Ishikawa (cell line): ENCODE measurements at regions not wholly inside any gene's neighbourhood (a gene's known extent, or its start where the extent isn't known, plus 50 kb on each side); places are given as distances from the start of the nearest gene placed in this dataset.

Experiments used
- CEBPB ChIP-seq: IDR thresholded peaks from 2 replicates; pipeline ENCODE4 v1.6.1; 2012
- CREB1 ChIP-seq: IDR thresholded peaks from 2 replicates; pipeline ENCODE4 v1.6.1; 2012; ENCODE audit warnings: low read depth
- EGR1 ChIP-seq: IDR thresholded peaks from 2 replicates; pipeline ENCODE4 v1.6.1; 2012
- EP300 ChIP-seq: IDR thresholded peaks from 2 replicates; pipeline ENCODE4 v1.6.1; 2012; ENCODE audit warnings: borderline replicate concordance
- FOXM1 ChIP-seq: IDR thresholded peaks from 2 replicates; pipeline ENCODE4 v1.6.1; 2012; ENCODE audit warnings: low read depth, borderline replicate concordance
- NFIC ChIP-seq: IDR thresholded peaks from 2 replicates; pipeline ENCODE4 v1.6.1; 2012
- RAD21 ChIP-seq: IDR thresholded peaks from 2 replicates; pipeline ENCODE4 v1.6.1; 2012; ENCODE audit warnings: low read depth
- TAF1 ChIP-seq: IDR thresholded peaks from 2 replicates; pipeline ENCODE4 v1.6.1; 2012; ENCODE audit warnings: low read depth, mild to moderate bottlenecking
- TCF12 ChIP-seq: IDR thresholded peaks from 2 replicates; pipeline ENCODE4 v1.6.1; 2012; ENCODE audit warnings: low read depth
- TEAD4 ChIP-seq: IDR thresholded peaks from 2 replicates; pipeline ENCODE4 v1.6.1; 2012
- YY1 ChIP-seq: IDR thresholded peaks from 2 replicates; pipeline ENCODE4 v1.6.1; 2012; ENCODE audit warnings: low read depth
- ZBTB7A ChIP-seq: IDR thresholded peaks from 2 replicates; pipeline ENCODE4 v1.6.1; 2012; ENCODE audit warnings: low read depth
- TF ChIP-seq, protein P1 (sequence below): IDR thresholded peaks from 2 replicates; pipeline ENCODE4 v1.6.1; 2012; ENCODE audit warnings: low read depth, mild to moderate bottlenecking
- TF ChIP-seq, protein P2 (sequence below): IDR thresholded peaks from 2 replicates; pipeline ENCODE4 v1.6.1; 2012
- TF ChIP-seq, protein P3 (sequence below): IDR thresholded peaks from 2 replicates; pipeline ENCODE4 v1.6.1; 2012

DNA sequence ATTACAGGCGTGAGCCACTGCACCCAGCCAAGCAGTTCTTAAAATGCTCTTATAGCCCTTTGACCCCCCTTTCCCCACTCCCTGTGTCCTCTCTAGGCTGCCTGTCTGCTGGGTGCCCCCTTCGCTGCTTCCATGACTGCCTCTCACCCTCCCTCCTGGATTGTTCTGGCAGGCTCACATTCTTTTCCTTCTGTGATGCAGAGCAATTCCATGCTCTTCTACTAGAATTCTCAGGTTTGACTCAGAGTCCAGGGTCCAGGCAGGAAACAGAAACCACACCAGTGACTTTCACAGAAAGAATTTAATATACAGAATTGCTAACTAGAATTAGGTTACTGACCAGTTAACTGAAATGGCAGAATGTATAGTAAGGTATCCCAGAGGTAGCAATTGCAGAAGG, 244.8 kb downstream of the BAMBI start:
- TF ChIP-seq EP300 (no peak), TAF1 (no peak)

DNA sequence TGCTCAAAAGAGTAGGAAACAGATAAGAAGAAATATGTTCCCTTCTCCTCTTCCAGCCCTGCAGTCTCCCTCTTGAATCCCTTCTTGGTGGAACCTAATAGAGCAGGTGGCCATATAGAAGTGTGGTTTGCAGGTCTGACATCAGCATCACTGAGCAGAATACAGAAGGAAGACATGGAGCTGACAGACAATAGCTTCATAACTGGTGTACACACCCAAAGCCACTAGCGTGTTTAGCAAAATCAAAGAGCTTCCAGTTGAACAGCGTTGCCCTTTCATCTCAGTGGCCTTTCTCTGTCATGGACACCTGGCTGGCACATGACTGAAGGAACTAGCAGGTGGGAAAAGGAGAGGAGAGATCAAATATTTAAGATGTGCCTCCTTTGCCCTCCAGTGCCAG, 245.5 kb downstream of the BAMBI start:
- TF ChIP-seq NFIC (no peak), RAD21 (no peak), YY1 (no peak), CREB1 (no peak), EGR1 (no peak), TEAD4 (no peak), FOXM1 (no peak), EP300 (no peak), CEBPB (no peak), TAF1 (no peak), TCF12 (no peak)
- TF ChIP-seq, protein P1, sequence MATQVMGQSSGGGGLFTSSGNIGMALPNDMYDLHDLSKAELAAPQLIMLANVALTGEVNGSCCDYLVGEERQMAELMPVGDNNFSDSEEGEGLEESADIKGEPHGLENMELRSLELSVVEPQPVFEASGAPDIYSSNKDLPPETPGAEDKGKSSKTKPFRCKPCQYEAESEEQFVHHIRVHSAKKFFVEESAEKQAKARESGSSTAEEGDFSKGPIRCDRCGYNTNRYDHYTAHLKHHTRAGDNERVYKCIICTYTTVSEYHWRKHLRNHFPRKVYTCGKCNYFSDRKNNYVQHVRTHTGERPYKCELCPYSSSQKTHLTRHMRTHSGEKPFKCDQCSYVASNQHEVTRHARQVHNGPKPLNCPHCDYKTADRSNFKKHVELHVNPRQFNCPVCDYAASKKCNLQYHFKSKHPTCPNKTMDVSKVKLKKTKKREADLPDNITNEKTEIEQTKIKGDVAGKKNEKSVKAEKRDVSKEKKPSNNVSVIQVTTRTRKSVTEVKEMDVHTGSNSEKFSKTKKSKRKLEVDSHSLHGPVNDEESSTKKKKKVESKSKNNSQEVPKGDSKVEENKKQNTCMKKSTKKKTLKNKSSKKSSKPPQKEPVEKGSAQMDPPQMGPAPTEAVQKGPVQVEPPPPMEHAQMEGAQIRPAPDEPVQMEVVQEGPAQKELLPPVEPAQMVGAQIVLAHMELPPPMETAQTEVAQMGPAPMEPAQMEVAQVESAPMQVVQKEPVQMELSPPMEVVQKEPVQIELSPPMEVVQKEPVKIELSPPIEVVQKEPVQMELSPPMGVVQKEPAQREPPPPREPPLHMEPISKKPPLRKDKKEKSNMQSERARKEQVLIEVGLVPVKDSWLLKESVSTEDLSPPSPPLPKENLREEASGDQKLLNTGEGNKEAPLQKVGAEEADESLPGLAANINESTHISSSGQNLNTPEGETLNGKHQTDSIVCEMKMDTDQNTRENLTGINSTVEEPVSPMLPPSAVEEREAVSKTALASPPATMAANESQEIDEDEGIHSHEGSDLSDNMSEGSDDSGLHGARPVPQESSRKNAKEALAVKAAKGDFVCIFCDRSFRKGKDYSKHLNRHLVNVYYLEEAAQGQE = no peak
- TF ChIP-seq, protein P2, sequence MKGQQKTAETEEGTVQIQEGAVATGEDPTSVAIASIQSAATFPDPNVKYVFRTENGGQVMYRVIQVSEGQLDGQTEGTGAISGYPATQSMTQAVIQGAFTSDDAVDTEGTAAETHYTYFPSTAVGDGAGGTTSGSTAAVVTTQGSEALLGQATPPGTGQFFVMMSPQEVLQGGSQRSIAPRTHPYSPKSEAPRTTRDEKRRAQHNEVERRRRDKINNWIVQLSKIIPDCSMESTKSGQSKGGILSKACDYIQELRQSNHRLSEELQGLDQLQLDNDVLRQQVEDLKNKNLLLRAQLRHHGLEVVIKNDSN = no peak
- TF ChIP-seq, protein P3, sequence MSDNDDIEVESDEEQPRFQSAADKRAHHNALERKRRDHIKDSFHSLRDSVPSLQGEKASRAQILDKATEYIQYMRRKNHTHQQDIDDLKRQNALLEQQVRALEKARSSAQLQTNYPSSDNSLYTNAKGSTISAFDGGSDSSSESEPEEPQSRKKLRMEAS = no peak

DNA sequence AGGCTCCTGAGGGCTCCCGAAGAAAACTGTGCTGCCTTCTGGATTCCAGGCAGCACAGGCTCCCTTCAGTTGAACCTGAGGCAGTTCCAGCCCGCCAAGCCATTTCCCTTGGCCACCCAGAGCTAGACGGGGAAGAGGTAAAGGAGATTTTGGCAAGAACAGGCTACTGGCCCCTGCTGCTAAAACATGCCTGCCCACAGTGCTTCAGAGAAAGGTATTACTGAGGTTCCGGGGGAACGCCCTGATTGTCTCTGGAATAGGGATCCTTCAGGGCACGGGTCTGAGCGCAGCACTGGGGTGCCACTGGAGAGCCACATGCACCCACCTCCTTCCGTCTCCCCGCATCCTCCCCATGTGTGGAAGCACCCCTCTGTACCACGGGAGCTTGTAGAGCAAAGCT, 247.4 kb downstream of the BAMBI start:
- TF ChIP-seq NFIC = no peak
- TF ChIP-seq YY1 = no peak
- no peak for TF ChIP-seq EP300
- TF ChIP-seq, protein P1 = no peak
- TF ChIP-seq, protein P3 = no peak

DNA sequence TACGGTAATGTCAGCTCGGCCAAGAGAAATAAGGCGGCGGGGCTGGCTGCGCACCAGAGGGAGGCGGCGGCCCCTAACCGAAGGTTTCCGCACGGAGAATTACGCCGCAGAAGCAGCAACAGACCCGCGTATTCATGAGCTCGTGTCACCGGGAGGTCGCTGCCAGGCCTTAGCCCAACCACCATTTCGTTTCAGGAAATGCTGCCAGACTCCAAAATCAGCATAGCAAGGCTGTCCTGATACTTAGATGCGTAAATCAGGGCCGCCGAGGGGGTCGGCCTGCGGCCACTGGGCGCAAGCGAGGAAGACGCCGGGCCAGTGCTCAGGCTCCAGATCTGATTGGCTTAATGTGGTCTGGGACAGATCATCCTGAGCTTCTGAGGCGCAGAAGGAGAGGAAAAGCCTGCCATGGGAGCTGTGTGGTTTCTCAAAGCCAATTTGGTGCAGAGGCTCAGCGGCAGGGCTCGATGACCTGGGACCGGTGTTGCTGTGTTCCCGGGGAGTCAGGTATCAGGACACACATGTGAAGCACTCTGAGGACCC, 247.9 kb downstream of the BAMBI start:
- no peak for TF ChIP-seq EGR1
- TF ChIP-seq, protein P1 = no peak
- TF ChIP-seq, protein P2 = no peak
- TF ChIP-seq EP300 = no peak
- no peak for TF ChIP-seq ZBTB7A
- TF ChIP-seq NFIC = no peak
- TF ChIP-seq, protein P3 = no peak
- TF ChIP-seq CREB1 = no peak

DNA sequence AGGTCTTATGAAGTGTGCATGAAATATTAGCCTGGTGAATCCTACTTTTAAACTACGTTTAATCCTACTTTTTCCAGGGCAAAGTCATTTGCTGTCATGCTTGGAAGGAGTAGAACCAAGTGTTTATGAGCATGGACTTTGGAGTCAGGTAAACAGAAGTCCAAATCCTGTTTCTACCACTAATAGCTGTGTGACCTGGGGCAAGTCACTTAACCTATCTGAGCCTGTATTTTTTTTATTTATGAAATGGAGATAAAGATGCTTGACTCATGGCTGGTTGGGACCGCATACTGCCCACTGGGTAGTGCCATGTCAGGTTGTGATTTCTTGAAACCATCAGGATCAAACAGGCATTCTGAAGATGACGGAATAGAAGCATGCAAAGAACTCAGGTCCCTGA, 249.6 kb downstream of the BAMBI start:
- TF ChIP-seq RAD21 = no peak
- TF ChIP-seq ZBTB7A = no peak
- no peak for TF ChIP-seq TEAD4
- no peak for TF ChIP-seq CEBPB

DNA sequence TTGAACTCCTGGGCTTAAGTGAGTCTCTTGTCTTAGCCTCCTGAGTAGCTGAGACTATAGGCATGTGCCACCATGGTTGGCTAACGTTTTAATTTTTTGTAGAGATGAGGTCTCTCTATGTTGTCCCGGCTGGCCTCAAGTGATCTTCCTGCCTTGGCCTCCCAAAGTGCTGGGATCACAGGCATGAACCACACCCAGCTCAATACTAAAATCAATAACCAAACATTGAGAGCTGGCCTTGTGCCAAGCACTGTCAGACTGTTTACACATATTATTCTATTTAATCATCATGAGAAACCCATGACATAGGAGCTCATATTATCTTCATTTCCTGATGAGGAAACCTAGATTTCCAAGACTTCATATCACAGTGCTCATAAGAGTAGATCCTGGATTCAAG, 251.2 kb downstream of the BAMBI start:
- TF ChIP-seq, protein P2 = no peak
- no peak for TF ChIP-seq TAF1
- no peak for TF ChIP-seq TEAD4
- no peak for TF ChIP-seq CEBPB
- TF ChIP-seq ZBTB7A = no peak
- TF ChIP-seq RAD21 = no peak
- TF ChIP-seq TCF12 = no peak
- TF ChIP-seq YY1 = no peak
- TF ChIP-seq CREB1 = no peak
- no peak for TF ChIP-seq EP300
